Naive thymus-derived CD4-positive, alpha-beta T cell (primary cell): ENCODE measurements at regions not wholly inside any gene's neighbourhood (a gene's known extent, or its start where the extent isn't known, plus 50 kb on each side); places are given as distances from the start of the nearest gene placed in this dataset.
A peak's percentile ranks its signal among the peaks of the same experiment; 100 is the strongest.

Source experiments
- ATAC-seq: fragments of 150-1000 bp; cut with Tn5 transposase; 2 replicates; pipeline ENCODE4 v1.10.0; 2021; ENCODE audit warnings: mild to moderate bottlenecking, moderate library complexity
- CTCF ChIA-PET: fragments of 350-600 bp; sonication (Branson Sonifier 250); formaldehyde crosslinking; loops from one replicate; lab custom pipeline; 2021; ENCODE audit warnings: antibody characterized with exemption; lab: Charles Lee
- POLR2A ChIA-PET: fragments of 350-600 bp; sonication (Branson Sonifier 250); formaldehyde crosslinking; loops from one replicate; lab custom pipeline; 2021; ENCODE audit warnings: antibody characterized with exemption, inconsistent platforms; lab: Charles Lee
- DNase-seq, 9 donors: peaks; one replicate each; pipeline versions ENCODE4 v3.0.0 to v3.0.0-alpha.2; 2020 to 2022; ENCODE audit warnings: mixed read lengths in 1 of 9
- H3K27ac ChIP-seq: one replicate; pipeline ENCODE4 v1.7.0; 2013; ENCODE audit warnings: mild to moderate bottlenecking, low read depth, low read length, moderate library complexity
- H3K27me3 ChIP-seq, 2 donors: one replicate each; pipeline ENCODE4 v1.7.0; 2013; ENCODE audit warnings: low read length in 2 of 2, mild to moderate bottlenecking in 2 of 2, moderate library complexity in 2 of 2; ENCODE audit not compliant: control insufficient read depth in 2 of 2, insufficient read depth in 2 of 2
- H3K36me3 ChIP-seq, 3 experiments: 1 replicate in 2 of 3; 2 replicates in 1 of 3; pipeline ENCODE4 v1.7.0; 2013; ENCODE audit warnings: low read length in 3 of 3, mild to moderate bottlenecking in 3 of 3, moderate library complexity in 1 of 3; ENCODE audit not compliant: insufficient read depth in 3 of 3, control insufficient read depth in 2 of 3
- H3K4me1 ChIP-seq, 2 donors: one replicate each; pipeline ENCODE4 v1.7.0; 2013; ENCODE audit warnings: low read length in 2 of 2, mild to moderate bottlenecking in 2 of 2, moderate library complexity in 1 of 2; ENCODE audit not compliant: control insufficient read depth in 2 of 2, insufficient read depth in 2 of 2
- H3K4me3 ChIP-seq: 2 replicates; pipeline ENCODE4 v1.7.0; 2013; ENCODE audit warnings: mild to moderate bottlenecking, low read length
- H3K9me3 ChIP-seq, 3 experiments: 1 replicate in 2 of 3; 2 replicates in 1 of 3; pipeline ENCODE4 v1.7.0; 2013; ENCODE audit warnings: low read length in 3 of 3; ENCODE audit not compliant: control insufficient read depth in 2 of 3
- H3K27ac Mint-ChIP-seq, 9 donors: one replicate each; pipeline ENCODE4 v1.8.0; 2020 to 2022; ENCODE audit warnings: mixed read lengths in 9 of 9, mild to moderate bottlenecking in 8 of 9, moderate library complexity in 5 of 9, inconsistent platforms in 2 of 9
- H3K27me3 Mint-ChIP-seq, 5 donors: one replicate each; pipeline ENCODE4 v1.8.0; 2021 to 2022; ENCODE audit warnings: mixed read lengths in 5 of 5, mild to moderate bottlenecking in 1 of 5
- H3K36me3 Mint-ChIP-seq, 5 donors: one replicate each; pipeline ENCODE4 v1.8.0; 2020 to 2022; ENCODE audit warnings: mixed read lengths in 5 of 5, mild to moderate bottlenecking in 3 of 5, inconsistent platforms in 1 of 5
- H3K4me1 Mint-ChIP-seq, 7 donors: one replicate each; pipeline ENCODE4 v1.8.0; 2020 to 2022; ENCODE audit warnings: mixed read lengths in 7 of 7, mild to moderate bottlenecking in 3 of 7, inconsistent platforms in 1 of 7
- H3K4me3 Mint-ChIP-seq, 10 donors: one replicate each; pipeline ENCODE4 v1.8.0; 2020 to 2022; ENCODE audit warnings: mild to moderate bottlenecking in 10 of 10, mixed read lengths in 10 of 10, moderate library complexity in 6 of 10, inconsistent platforms in 2 of 10
- H3K9me3 Mint-ChIP-seq, 11 donors: one replicate each; pipeline ENCODE4 v1.8.0; 2020 to 2022; ENCODE audit warnings: mixed read lengths in 11 of 11, mild to moderate bottlenecking in 4 of 11, inconsistent platforms in 1 of 11, moderate library complexity in 1 of 11
- intact Hi-C, 2 donors: fragments of 100-400 bp; cut with micrococcal nuclease; formaldehyde crosslinking; loops; one replicate each; pipeline ENCODE4 v1.15.1; 2023

DNA sequence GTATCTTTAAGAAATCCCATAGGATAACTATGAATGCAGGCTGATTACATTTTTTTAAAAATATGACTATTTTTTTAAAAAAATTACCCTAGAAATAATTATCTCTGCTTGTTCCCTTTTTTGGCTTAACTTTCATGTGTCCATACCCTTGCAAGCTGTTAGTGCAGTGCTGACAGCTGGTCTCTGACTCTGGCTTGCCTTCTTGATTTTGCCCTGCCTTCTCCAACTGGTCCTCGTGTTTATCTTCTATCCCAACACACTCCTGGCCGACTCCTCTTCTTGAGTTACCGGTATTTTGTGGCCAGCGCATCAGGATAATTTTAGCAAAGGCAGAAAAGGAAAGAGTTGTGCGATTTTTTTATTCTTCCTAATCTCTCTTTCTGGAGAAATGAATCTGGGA lies 111.7 kb upstream of the STARD3NL start:
- Histone ChIP-seq H3K27ac (no peak overlapping the region), H3K9me3 (no peaks in the 10 kb centered on the region), H3K4me3 (no peak overlapping the region), H3K27me3 (no peaks in the 10 kb centered on the region), H3K36me3 (no peaks in the 10 kb centered on the region), H3K4me1 (no peaks in the 10 kb centered on the region)
- no peak for DNase-seq
- H3K27ac Mint-ChIP-seq: no peak overlapping the region
- peaks cover 7 to 30% (median 17%) of the 10 kb centered on the region in 5 donors for H3K27me3 Mint-ChIP-seq
- no peaks in the 10 kb centered on the region for H3K4me1 Mint-ChIP-seq
- intact Hi-C loops: no loop called here
- H3K9me3 Mint-ChIP-seq: peaks cover 0 to 4% (median 0%) of the 10 kb centered on the region in 11 donors
- H3K4me3 Mint-ChIP-seq: no peak overlapping the region
- no peaks in the 10 kb centered on the region for H3K36me3 Mint-ChIP-seq
- POLR2A ChIA-PET: no interaction called here
- CTCF ChIA-PET: no interaction called here
- no peak for ATAC-seq

- ChIA-PET CTCF (no interaction called here), POLR2A (no interaction called here)
- Mint-ChIP-seq H3K4me3 (no peak overlapping the region), H3K36me3 (no peaks in the 10 kb centered on the region), H3K27ac (no peak overlapping the region), H3K4me1 (no peaks in the 10 kb centered on the region), H3K27me3 (peaks cover under 1 to 25% (median 13%) of the 10 kb centered on the region in 5 donors), H3K9me3 (peaks cover 0 to 4% (median 0%) of the 10 kb centered on the region in 11 donors)
- Histone ChIP-seq H3K4me1 (no peaks in the 10 kb centered on the region), H3K9me3 (no peaks in the 10 kb centered on the region), H3K4me3 (no peak overlapping the region), H3K27me3 (no peaks in the 10 kb centered on the region), H3K27ac (no peak overlapping the region), H3K36me3 (no peaks in the 10 kb centered on the region)
- DNase-seq (no peak), ATAC-seq (no peak)
- intact Hi-C loops: no loop called here
Observed at GRCh38 chr7:38068461-38068860, 109.6 kb upstream of the STARD3NL start.

DNA sequence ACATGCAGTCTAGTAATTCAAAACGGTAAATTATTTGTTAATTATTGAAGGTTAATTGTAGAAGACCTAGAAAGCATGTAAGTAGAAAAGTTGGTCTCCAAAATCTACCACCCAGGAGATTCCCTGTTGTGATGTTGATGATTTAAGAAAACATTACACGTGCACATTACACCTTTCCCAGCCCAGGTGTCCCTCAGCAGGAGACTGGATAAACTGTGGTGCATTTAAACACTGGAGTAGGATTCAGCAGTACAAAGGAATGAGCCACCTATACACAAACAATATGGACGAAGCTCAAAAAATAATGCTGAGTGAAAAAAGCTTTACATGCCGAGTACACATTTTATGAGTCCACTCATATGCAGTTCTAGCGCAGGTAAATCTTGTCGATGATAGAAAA lies 109.0 kb upstream of the STARD3NL start:
- no peaks in the 10 kb centered on the region for H3K27me3 ChIP-seq
- H3K36me3 ChIP-seq: no peaks in the 10 kb centered on the region
- DNase-seq (no peak), ATAC-seq (no peak)
- H3K9me3 Mint-ChIP-seq: peaks cover 0 to 4% (median 0%) of the 10 kb centered on the region in 11 donors
- ChIA-PET CTCF (no interaction called here), POLR2A (no interaction called here)
- no peak overlapping the region for H3K4me3 ChIP-seq
- H3K9me3 ChIP-seq: no peaks in the 10 kb centered on the region
- no peak overlapping the region for H3K4me3 Mint-ChIP-seq
- no peak overlapping the region for H3K27ac ChIP-seq
- peaks cover 7 to 30% (median 11%) of the 10 kb centered on the region in 5 donors for H3K27me3 Mint-ChIP-seq
- no peak overlapping the region for H3K27ac Mint-ChIP-seq
- no peaks in the 10 kb centered on the region for H3K4me1 ChIP-seq
- no peaks in the 10 kb centered on the region for H3K36me3 Mint-ChIP-seq
- no peaks in the 10 kb centered on the region for H3K4me1 Mint-ChIP-seq
- intact Hi-C loops: no loop called here

GRCh38 chr7:38070718-38071117 lies 107.3 kb upstream of the STARD3NL start:
- intact Hi-C loops: no loop called here
- peaks cover 14 to 35% (median 21%) of the 10 kb centered on the region in 5 donors for H3K27me3 Mint-ChIP-seq
- H3K9me3 Mint-ChIP-seq: peaks cover 0 to 4% (median 0%) of the 10 kb centered on the region in 11 donors
- no peaks in the 10 kb centered on the region for H3K36me3 Mint-ChIP-seq
- ChIA-PET POLR2A (interaction anchor here (0.7 kb wide), 1 partner anchor 28 kb away, joined by 3 read pairs; no protein-coding TSS in a partner anchor), CTCF (no interaction called here)
- Histone ChIP-seq H3K9me3 (no peaks in the 10 kb centered on the region), H3K36me3 (no peaks in the 10 kb centered on the region), H3K4me3 (no peak overlapping the region), H3K27me3 (no peaks in the 10 kb centered on the region), H3K4me1 (no peaks in the 10 kb centered on the region), H3K27ac (no peak overlapping the region)
- no peak overlapping the region for H3K27ac Mint-ChIP-seq
- H3K4me3 Mint-ChIP-seq: no peak overlapping the region
- DNase-seq (no peak), ATAC-seq (no peak)
- H3K4me1 Mint-ChIP-seq: no peaks in the 10 kb centered on the region

DNA sequence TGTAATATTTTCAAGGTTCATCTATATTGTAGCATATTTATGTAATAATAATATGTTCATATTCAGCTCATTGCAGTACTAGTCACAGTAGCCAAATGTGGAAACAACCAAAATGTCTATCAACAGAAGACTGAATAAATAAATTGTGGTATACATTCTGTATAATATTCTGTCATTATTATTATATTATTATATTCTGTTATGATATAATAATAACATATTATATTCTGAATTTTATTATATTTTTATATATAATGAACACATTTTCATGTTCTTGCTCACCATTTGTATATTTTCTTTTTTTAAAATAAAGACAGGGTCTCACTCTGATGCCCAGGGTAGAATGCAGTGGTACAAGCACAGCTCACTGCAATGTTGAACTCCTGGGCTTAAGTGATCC lies 91.2 kb upstream of the STARD3NL start:
- ChIA-PET CTCF (no interaction called here), POLR2A (no interaction called here)
- Mint-ChIP-seq H3K27ac (no peak overlapping the region), H3K4me1 (no peaks in the 10 kb centered on the region), H3K4me3 (no peak overlapping the region), H3K9me3 (peaks cover 0 to 27% (median 4%) of the 10 kb centered on the region in 11 donors), H3K27me3 (peaks cover 12 to 27% (median 19%) of the 10 kb centered on the region in 5 donors), H3K36me3 (peaks cover 0 to 3% (median 0%) of the 10 kb centered on the region in 5 donors)
- DNase-seq (no peak), ATAC-seq (no peak)
- Histone ChIP-seq H3K27ac (no peak overlapping the region), H3K27me3 (no peaks in the 10 kb centered on the region), H3K36me3 (no peaks in the 10 kb centered on the region), H3K4me3 (no peak overlapping the region), H3K9me3 (no peaks in the 10 kb centered on the region), H3K4me1 (no peaks in the 10 kb centered on the region)
- intact Hi-C loops: no loop called here

- ATAC-seq: no peak
- H3K27ac Mint-ChIP-seq: no peak overlapping the region
- H3K4me3 Mint-ChIP-seq: no peak overlapping the region
- peaks cover 0 to 26% (median 9%) of the 10 kb centered on the region in 11 donors for H3K9me3 Mint-ChIP-seq
- H3K36me3 ChIP-seq: no peaks in the 10 kb centered on the region
- H3K4me1 ChIP-seq: no peaks in the 10 kb centered on the region
- H3K4me3 ChIP-seq: no peak overlapping the region
- H3K27me3 ChIP-seq: no peaks in the 10 kb centered on the region
- peaks cover 18 to 34% (median 22%) of the 10 kb centered on the region in 5 donors for H3K27me3 Mint-ChIP-seq
- DNase-seq: no peak
- intact Hi-C loops: loop anchor here in 1 of 2 donors (10.0 kb wide), 1 partner anchor 562 kb away; no protein-coding TSS in a partner anchor
- H3K4me1 Mint-ChIP-seq: peaks cover 0 to 2% (median 0%) of the 10 kb centered on the region in 7 donors
- CTCF ChIA-PET: interaction anchor here (1.3 kb wide), 1 partner anchor 120 kb away, joined by 5 read pairs; no protein-coding TSS in a partner anchor
- H3K36me3 Mint-ChIP-seq: peaks cover 0 to 5% (median 0%) of the 10 kb centered on the region in 5 donors
- H3K27ac ChIP-seq: no peak overlapping the region
- POLR2A ChIA-PET: no interaction called here
- H3K9me3 ChIP-seq: peaks cover 0 to 9% (median 0%) of the 10 kb centered on the region in 3 experiments
Observed at GRCh38 chr7:38102507-38102906, 75.5 kb upstream of the STARD3NL start.

GRCh38 chr7:38105874-38106483 lies 72.1 kb upstream of the STARD3NL start:
- Mint-ChIP-seq H3K36me3 (no peaks in the 10 kb centered on the region), H3K4me3 (no peak overlapping the region), H3K4me1 (peaks cover 0 to 2% (median 0%) of the 10 kb centered on the region in 7 donors), H3K9me3 (no peaks in the 10 kb centered on the region), H3K27me3 (peaks cover 17 to 45% (median 18%) of the 10 kb centered on the region in 5 donors), H3K27ac (no peak overlapping the region)
- H3K9me3 ChIP-seq: no peaks in the 10 kb centered on the region
- no peaks in the 10 kb centered on the region for H3K36me3 ChIP-seq
- H3K4me1 ChIP-seq: no peaks in the 10 kb centered on the region
- DNase-seq (peak in 7 of 9 donors; percentile 9 to 57 (median 43)), ATAC-seq (peak; percentile 75)
- CTCF ChIA-PET: interaction anchor here (0.9 to 5.0 kb wide), 2 partner anchors 268 to 269 kb away, joined by 5 to 53 read pairs; no protein-coding TSS in a partner anchor
- H3K27ac ChIP-seq: no peak overlapping the region
- intact Hi-C loops: loop anchor here (2.0 to 10.0 kb wide), 4 partner anchors 73 to 559 kb away; partner anchors contain the start of gene STARD3NL (in 2 of the 2)
- POLR2A ChIA-PET: no interaction called here
- no peaks in the 10 kb centered on the region for H3K27me3 ChIP-seq
- H3K4me3 ChIP-seq: no peak overlapping the region
